ENCODE measurements at regions not wholly inside any gene's neighbourhood (a gene's known extent, or its start where the extent isn't known, plus 50 kb on each side); places are given as distances from the start of the nearest gene placed in this dataset.

DNA sequence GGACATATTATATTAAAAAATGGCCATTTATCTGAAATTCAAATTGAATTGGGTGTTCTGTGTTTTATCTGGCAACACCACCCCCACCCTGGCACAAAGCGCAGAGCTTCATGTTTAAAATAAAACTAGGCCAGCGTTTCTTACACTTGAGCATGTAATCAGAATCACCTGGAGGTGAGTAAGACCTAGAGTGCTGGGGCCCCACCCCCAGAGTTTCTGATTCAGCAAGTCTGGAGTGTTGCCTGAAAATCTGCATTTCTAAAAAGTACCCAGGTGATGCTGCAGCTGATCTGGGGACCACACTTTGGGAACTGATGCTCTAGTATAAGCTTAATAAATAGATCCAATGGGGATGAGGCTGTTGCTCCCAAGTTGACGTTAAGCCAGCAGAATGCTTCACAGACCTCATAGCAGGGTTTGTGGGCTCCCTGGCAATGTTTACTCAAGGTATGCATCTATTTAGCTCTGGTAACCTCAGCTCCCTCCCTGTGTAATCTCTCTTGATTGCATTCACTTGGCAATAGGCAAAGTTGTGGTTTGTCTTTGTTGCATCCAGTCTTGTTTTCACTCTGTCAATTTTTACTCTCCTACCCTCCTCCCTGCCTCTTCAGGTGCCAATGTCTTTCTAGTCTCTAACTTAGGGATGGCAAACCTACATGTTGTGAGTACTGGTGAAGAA is 99.8 kb upstream of the TEX13D start:
- TF ChIP-seq POLR2A (IDR thresholded peaks at IDR 0.05): no peak
- TF ChIP-seq POLR2AphosphoS5 (IDR thresholded peaks at IDR 0.05): no peak
